Limb (tissue), 2 donors: ENCODE measurements at regions not wholly inside any gene's neighbourhood (a gene's known extent, or its start where the extent isn't known, plus 50 kb on each side); places are given as distances from the start of the nearest gene placed in this dataset.

Experiments
- DNase-seq, 2 donors: peaks; one replicate each; pipeline ENCODE4 v3.0.0-alpha.2; 2016; ENCODE audit errors: extremely low spot score in 2 of 2

- no peak for DNase-seq
These were observed 446.1 kb downstream of the EIPR1 start for GRCh38 chr2:2931318-2932075.

DNA sequence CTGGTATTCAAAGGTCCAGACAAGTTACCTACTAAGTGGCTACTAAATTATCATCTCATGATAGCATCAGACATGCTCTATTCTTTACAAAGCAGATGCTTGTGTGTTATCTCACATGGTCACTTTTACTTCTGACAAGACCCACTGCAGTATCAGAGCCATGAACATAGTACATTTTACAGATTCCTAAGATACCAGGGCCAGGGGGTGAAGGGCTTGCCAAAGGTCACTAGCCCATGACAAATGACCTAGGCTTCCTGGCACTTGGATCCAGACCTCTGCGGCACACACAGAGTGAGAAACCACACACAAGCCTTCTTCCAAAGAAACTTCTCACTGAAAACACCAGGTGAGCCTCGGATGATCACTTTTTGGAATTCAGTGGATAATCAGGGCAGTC is 446.8 kb downstream of the EIPR1 start:
- DNase-seq, result no peak

- DNase-seq, result no peak
These were observed 450.8 kb downstream of the EIPR1 start for GRCh38 chr2:2926858-2927175.

- no peak for DNase-seq
These were observed 451.4 kb downstream of the EIPR1 start for GRCh38 chr2:2926009-2926857.

DNA sequence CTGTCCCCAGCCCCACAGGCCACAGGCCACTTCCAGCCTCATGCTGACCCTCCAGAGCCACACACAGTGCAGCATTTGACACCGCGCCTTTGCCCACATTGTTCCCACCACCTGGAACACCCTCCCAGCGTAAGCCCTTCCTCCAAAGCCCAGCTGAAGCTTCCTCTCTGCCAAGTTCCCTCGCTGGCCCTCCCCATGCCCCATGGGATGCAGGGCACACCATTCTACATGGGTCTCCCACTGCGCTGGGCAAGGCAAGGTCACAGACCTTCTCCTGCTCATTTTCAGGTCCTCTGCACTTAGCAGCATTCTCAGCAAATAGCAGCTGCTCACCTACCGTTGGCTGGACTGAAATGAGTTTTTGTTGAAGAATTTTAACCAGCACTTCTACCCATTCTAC is 455.5 kb downstream of the EIPR1 start:
- no peak for DNase-seq

GRCh38 chr2:2921011-2921720 is 456.5 kb downstream of the EIPR1 start:
- no peak for DNase-seq

DNA sequence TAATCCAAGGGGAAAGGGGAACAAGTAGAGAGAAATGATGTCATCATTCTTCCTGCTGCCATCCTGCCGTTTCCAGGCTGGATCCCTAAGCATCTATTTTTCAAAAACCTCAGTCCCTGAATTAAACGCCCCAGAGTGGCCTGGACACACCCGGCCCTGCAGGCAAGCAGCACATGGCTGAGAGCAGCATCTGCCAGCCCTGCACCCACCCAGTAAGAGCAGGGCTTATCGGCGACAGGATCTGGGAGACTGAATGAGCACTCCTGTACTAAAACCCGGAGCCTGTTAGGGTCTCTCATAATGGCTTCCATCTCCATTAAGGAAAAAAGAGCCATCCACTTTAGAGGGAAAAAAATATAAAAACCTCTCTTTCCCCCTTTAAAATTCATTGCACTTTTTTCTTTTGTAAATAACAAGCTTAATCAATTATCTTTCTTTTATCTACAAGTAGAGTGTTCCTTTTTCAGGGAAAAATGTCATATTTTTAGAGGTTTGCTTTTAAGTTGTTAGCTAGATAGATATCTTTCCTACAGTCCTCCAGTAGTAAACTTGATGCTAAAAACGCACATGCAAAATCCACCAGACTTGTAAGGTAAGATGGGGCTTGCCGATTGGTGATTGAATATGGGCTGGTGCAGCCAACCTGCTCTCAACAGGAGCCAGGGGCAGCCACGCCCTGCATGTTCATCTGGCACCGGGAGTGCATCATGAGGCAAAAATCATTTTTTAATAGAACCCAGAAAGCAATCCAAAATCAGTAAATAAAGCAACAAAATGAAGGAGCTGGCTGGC is 457.8 kb downstream of the EIPR1 start:
- no peak for DNase-seq

- no peak for DNase-seq
These were observed 458.6 kb downstream of the EIPR1 start for GRCh38 chr2:2919026-2919425.

GRCh38 chr2:2916621-2917020 is 461.0 kb downstream of the EIPR1 start:
- DNase-seq, result no peak

- DNase-seq, result no peak
These were observed 463.4 kb downstream of the EIPR1 start for GRCh38 chr2:2914252-2914651.

GRCh38 chr2:2913601-2914120 is 464.0 kb downstream of the EIPR1 start:
- DNase-seq, result no peak

GRCh38 chr2:2912731-2913130 is 464.9 kb downstream of the EIPR1 start:
- DNase-seq, result no peak

GRCh38 chr2:2912293-2912692 is 465.3 kb downstream of the EIPR1 start:
- DNase-seq, result no peak

DNA sequence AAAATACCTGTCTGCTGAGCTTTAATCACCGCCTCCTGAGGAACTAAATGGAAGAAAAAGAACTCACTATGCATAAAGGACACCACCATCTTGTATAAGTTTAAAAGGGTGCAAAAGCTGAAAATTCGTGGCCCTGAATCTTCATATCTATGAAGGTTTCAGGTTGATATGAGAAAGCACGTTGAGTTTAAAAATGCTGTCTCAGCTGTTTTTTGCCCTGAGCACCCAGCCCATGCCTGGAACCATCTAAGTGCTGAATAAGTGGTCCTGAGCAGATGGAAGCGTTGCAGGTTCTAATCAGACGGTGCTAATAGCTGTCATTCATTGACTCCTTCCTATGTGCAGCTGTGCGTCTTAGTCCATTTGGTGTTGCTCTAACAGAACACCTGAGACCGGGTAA is 467.4 kb downstream of the EIPR1 start:
- DNase-seq, result no peak

GRCh38 chr2:2909086-2910035 is 468.3 kb downstream of the EIPR1 start:
- DNase-seq, result no peak

DNA sequence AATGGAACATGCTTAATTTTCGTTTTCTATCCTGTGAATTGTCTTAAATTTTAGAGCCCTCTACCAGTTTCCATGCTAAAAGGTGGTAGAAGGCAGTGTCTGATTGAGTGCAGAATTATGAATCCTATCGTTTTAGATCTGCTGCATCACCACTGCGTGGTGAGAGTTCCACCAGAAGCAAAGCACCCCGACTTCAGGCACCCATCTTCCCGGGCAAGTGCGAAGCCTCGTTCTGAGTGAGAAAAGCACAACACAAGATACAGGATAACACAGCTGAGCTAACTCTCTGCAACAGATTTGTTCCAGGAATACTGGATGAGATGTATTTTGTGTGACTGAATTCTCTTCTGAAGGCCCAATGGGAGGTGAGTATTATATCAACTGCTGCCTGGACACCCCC is 471.5 kb downstream of the EIPR1 start:
- no peak for DNase-seq

- DNase-seq, result no peak
These were observed 472.8 kb downstream of the EIPR1 start for GRCh38 chr2:2904721-2905350.

DNA sequence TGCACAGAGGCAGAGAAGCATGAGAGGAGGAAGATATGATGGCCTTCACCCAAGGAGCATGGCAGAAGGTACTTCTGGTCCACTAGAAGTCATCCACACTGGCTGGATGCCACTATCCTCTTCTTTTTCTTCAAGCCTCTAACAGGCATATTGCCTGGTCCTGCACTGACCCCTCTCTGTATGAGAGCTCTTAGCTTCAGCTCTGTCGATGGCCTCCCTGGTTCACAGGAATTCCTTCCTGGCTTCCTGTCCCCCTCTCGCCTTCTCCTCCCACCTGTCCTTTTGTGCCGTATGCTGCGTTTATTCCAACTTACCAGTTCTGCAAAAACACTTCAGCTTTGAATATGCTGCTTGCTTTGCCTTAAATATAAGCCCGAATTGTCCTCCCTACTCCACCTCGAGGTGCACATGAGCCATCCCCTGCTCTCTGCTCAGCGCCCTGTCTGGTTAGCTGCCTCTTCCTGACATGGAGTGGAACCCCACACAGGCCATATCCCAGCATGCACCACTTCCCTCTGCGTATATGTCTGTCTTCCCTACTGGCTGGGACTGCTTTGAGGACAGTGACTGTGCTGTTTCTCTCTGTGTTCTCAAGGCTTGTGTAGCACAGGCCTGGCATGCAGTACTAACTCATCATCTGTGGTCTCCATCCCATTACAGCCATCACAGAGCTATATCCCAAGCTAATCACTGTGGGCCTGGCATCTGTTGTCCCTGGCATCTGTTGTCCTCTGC is 474.9 kb downstream of the EIPR1 start:
- DNase-seq, result no peak
